ENCODE measurements at regions not wholly inside any gene's neighbourhood (a gene's known extent, or its start where the extent isn't known, plus 50 kb on each side); places are given as distances from the start of the nearest gene placed in this dataset.
A peak's percentile ranks its signal among the peaks of the same experiment; 100 is the strongest.

DNA sequence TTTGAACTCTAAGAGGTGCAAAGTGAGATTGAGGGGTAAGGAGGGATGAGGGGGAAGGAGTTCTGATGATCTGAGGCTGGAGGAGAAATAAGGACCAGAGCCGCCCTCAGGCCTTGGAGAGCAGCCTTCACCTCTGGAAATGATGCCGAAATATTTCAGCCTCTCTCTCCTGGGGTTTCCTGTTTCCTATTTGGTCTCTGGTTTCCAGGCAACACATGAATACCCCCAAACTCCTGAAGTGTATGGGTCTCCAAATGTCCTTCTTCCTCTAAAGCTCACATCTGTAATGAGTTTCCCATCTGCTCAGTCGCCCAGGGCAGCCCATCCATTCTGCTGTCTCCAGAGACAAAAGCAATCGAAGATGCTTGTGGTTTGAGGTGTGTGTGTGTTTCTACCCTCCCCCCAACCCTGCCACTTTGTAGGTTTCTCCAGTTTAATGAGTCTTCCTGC, 52.0 kb upstream of the FAM20B start:
- Histone ChIP-seq H3K4me2 (ENCODE audit: insufficient read depth in 1 of 2, low read depth in 2 of 2, low read length in 2 of 2) (no peak overlapping the region), H2BK120ac (replicated peaks; ENCODE audit: low read depth, low read length) (no peak overlapping the region), H4K8ac (ENCODE audit: extremely low read depth, insufficient read depth, low read length) (no peak overlapping the region), H3K79me2 (ENCODE audit: control insufficient read depth in 1 of 2, insufficient read depth in 2 of 2, low read length in 2 of 2) (no peaks in the 10 kb centered on the region), H3K14ac (ENCODE audit: insufficient read length) (no peak overlapping the region), H2AK5ac (ENCODE audit: low read depth, low read length) (no peak overlapping the region), H3K4ac (replicated peaks; ENCODE audit: insufficient read length, low read depth, low read length) (no peak overlapping the region), H4K5ac (ENCODE audit: insufficient read length, low read depth, low read length) (no peak overlapping the region), H2BK20ac (ENCODE audit: low read length) (no peak overlapping the region), H2BK5ac (ENCODE audit: low read depth, low read length) (no peak overlapping the region), H3K56ac (replicated peaks; ENCODE audit: insufficient read length, low read depth, low read length) (no peak overlapping the region), H3K23me2 (ENCODE audit: low read depth, low read length) (no peaks in the 10 kb centered on the region), H4K20me1 (replicated peaks in 1 of 2; ENCODE audit: control insufficient read depth in 1 of 2, insufficient read depth in 2 of 2, low read length in 2 of 2) (no peaks in the 10 kb centered on the region), H2BK15ac (ENCODE audit: low read length) (no peak overlapping the region), H3K27ac (ENCODE audit: low read depth, low read length) (no peak overlapping the region), H3K9ac (replicated peaks in 1 of 4; ENCODE audit: extremely low read depth in 1 of 4, low read depth in 3 of 4, low read length in 3 of 4) (no peak overlapping the region), H3K4me1 (replicated peaks in 1 of 4; ENCODE audit: control insufficient read depth in 3 of 4, insufficient read depth in 4 of 4, low read length in 3 of 4) (peaks cover 4 to 7% (median 6%) of the 10 kb centered on the region in 4 experiments; a peak in 4 of 7 replicates), H3K4me3 (ENCODE audit: extremely low read depth in 1 of 4, insufficient read depth in 2 of 4, low read depth in 3 of 4, low read length in 4 of 4) (no peak overlapping the region), H2BK12ac (ENCODE audit: low read depth, low read length) (no peak overlapping the region), H2AFZ (ENCODE audit: low read length) (peak overlapping the region; percentile 57), H3K27me3 (replicated peaks in 1 of 4; ENCODE audit: control insufficient read depth in 3 of 4, extremely low read depth in 1 of 4, insufficient read depth in 3 of 4, low read length in 3 of 4) (no peaks in the 10 kb centered on the region), H3K79me1 (ENCODE audit: low read depth, low read length) (no peaks in the 10 kb centered on the region), H3K9me3 (ENCODE audit: insufficient read depth in 2 of 2, low read depth in 1 of 2, low read length in 1 of 2) (peaks cover 0 to 8% of the 10 kb centered on the region in 2 experiments; a peak in 1 of 4 replicates), H4K91ac (replicated peaks; ENCODE audit: insufficient read length, low read length) (no peak overlapping the region), H3K23ac (ENCODE audit: insufficient read length) (no peak overlapping the region), H3K36me3 (ENCODE audit: control insufficient read depth in 2 of 4, insufficient read depth in 4 of 4, low read length in 3 of 4) (no peaks in the 10 kb centered on the region), H3K18ac (ENCODE audit: extremely low read depth, low read length) (no peak overlapping the region)
- TF ChIP-seq BACH1 (IDR thresholded peaks at IDR 0.05; ENCODE audit: low read length) (no peak), POU5F1 (IDR thresholded peaks at IDR 0.05; ENCODE audit: low read depth, low read length) (no peak), TCF12 (IDR thresholded peaks at IDR 0.05; ENCODE audit: low read depth, low read length) (no peak), FOSL1 (IDR thresholded peaks at IDR 0.05; ENCODE audit: insufficient read depth, low read depth, low read length) (no peak), EGR1 (IDR thresholded peaks at IDR 0.05; ENCODE audit: borderline replicate concordance, low read depth, low read length) (no peak), CHD2 (IDR thresholded peaks at IDR 0.05; ENCODE audit: low read length) (no peak), SRF (IDR thresholded peaks at IDR 0.05; ENCODE audit: low read depth, low read length) (no peak), SIX5 (IDR thresholded peaks at IDR 0.05; ENCODE audit: low read depth, low read length) (no peak), POLR2AphosphoS5 (IDR thresholded peaks at IDR 0.05; ENCODE audit: low read depth, low read length) (no peak), EP300 (IDR thresholded peaks at IDR 0.05; ENCODE audit: borderline replicate concordance in 1 of 2, low read depth in 2 of 2, low read length in 2 of 2) (no peak)
- WGBS, 2 experiments (ENCODE audit: extremely low coverage in 1 of 2, insufficient coverage in 1 of 2, insufficient read length in 1 of 2, insufficient replicate concordance in 2 of 2, low coverage in 1 of 2, low lambda C conversion rate in 2 of 2, missing lambda C conversion rate in 1 of 2) = 75% methylated on average over 3 of the region's 4 CpGs; no CpG with 5 or more reads in 1 of the 2 experiments
- no peak for DNase-seq (ENCODE audit: low read depth in 1 of 2, low spot score in 2 of 2)
- CTCF ChIA-PET (ENCODE audit: partially characterized antibody) = interaction anchor here (0.6 kb wide), 1 partner anchor 107 kb away, joined by 3 read pairs; no protein-coding TSS in a partner anchor
- FAIRE-seq = no peak
- POLR2A ChIA-PET (ENCODE audit: partially characterized antibody) = no interaction called here

Measured in H1 (cell line).